Upper lobe of right lung (tissue), 1 donor: ENCODE measurements at regions not wholly inside any gene's neighbourhood (a gene's known extent, or its start where the extent isn't known, plus 50 kb on each side); places are given as distances from the start of the nearest gene placed in this dataset.

Source experiments
- ATAC-seq: fragments of 200-7000 bp; cut with Tn5 transposase; one replicate; pipeline ENCODE4 v1.9.1; 2020; ENCODE audit warnings: mild to moderate bottlenecking, moderate library complexity
- DNase-seq: peaks from one replicate; pipeline ENCODE4 v3.0.0-alpha.2; 2020
- H3K27ac ChIP-seq: fragments of 200-600 bp; one replicate; pipeline ENCODE4 v1.8.0; 2022
- H3K27me3 ChIP-seq: fragments of 200-600 bp; one replicate; pipeline ENCODE4 v1.8.0; 2022; ENCODE audit warnings: mild to moderate bottlenecking
- H3K36me3 ChIP-seq: fragments of 200-600 bp; one replicate; pipeline ENCODE4 v1.8.0; 2022
- H3K4me1 ChIP-seq: fragments of 200-600 bp; one replicate; pipeline ENCODE4 v1.8.0; 2022
- H3K4me3 ChIP-seq: fragments of 200-600 bp; one replicate; pipeline ENCODE4 v1.8.0; 2022; ENCODE audit warnings: mild to moderate bottlenecking
- H3K9me3 ChIP-seq: fragments of 200-600 bp; one replicate; pipeline ENCODE4 v1.8.0; 2022
- CTCF ChIP-seq: fragments of 200-600 bp; IDR thresholded peaks from one replicate; pipeline ENCODE4 v1.8.0; 2022; ENCODE audit warnings: antibody characterized with exemption
- intact Hi-C: fragments of 100-400 bp; cut with DNase I; formaldehyde crosslinking; loops from one replicate; pipeline ENCODE4 v1.11.0; 2022
- donor health status: DM: no; HTN: yes; CAD: no; lungs with severe emphysema.

GRCh38 chr5:124199893-124200292 is 546.5 kb downstream of the ZNF608 start:
- no peak for TF ChIP-seq CTCF
- intact Hi-C loops, result no loop called here
- no peaks in the 10 kb centered on the region for H3K36me3 ChIP-seq
- no peaks in the 10 kb centered on the region for H3K27me3 ChIP-seq
- DNase-seq (no peak), ATAC-seq (no peak)
- H3K4me3 ChIP-seq, result no peak overlapping the region
- no peaks in the 10 kb centered on the region for H3K9me3 ChIP-seq
- no peaks in the 10 kb centered on the region for H3K4me1 ChIP-seq
- no peak overlapping the region for H3K27ac ChIP-seq

- TF ChIP-seq CTCF, result no peak
- H3K4me3 ChIP-seq, result no peak overlapping the region
- no peaks in the 10 kb centered on the region for H3K9me3 ChIP-seq
- no peak for ATAC-seq
- H3K27me3 ChIP-seq, result no peaks in the 10 kb centered on the region
- no peaks in the 10 kb centered on the region for H3K36me3 ChIP-seq
- intact Hi-C loops, result no loop called here
- H3K27ac ChIP-seq, result no peak overlapping the region
- no peak for DNase-seq
- H3K4me1 ChIP-seq, result peaks cover 6% of the 10 kb centered on the region
Observed at GRCh38 chr5:124195411-124195810, 551.0 kb downstream of the ZNF608 start.

- DNase-seq (no peak), ATAC-seq (no peak)
- H3K27ac ChIP-seq, result no peak overlapping the region
- H3K4me3 ChIP-seq, result no peak overlapping the region
- no peaks in the 10 kb centered on the region for H3K36me3 ChIP-seq
- H3K27me3 ChIP-seq, result no peaks in the 10 kb centered on the region
- no peak for TF ChIP-seq CTCF
- H3K4me1 ChIP-seq, result peaks cover 6% of the 10 kb centered on the region
- intact Hi-C loops, result no loop called here
- H3K9me3 ChIP-seq, result no peaks in the 10 kb centered on the region
Observed at GRCh38 chr5:124194282-124194681, 552.2 kb downstream of the ZNF608 start.

GRCh38 chr5:124193371-124193789 is 553.1 kb downstream of the ZNF608 start:
- Histone ChIP-seq H3K4me3 (no peak overlapping the region), H3K27ac (no peak overlapping the region), H3K4me1 (peaks cover 6% of the 10 kb centered on the region), H3K27me3 (no peaks in the 10 kb centered on the region), H3K36me3 (no peaks in the 10 kb centered on the region), H3K9me3 (no peaks in the 10 kb centered on the region)
- no peak for TF ChIP-seq CTCF
- no peak for DNase-seq
- intact Hi-C loops, result no loop called here
- ATAC-seq, result no peak

- H3K4me3 ChIP-seq, result no peak overlapping the region
- no peak overlapping the region for H3K27ac ChIP-seq
- ATAC-seq, result no peak
- no peaks in the 10 kb centered on the region for H3K9me3 ChIP-seq
- no peak for TF ChIP-seq CTCF
- no peak for DNase-seq
- H3K36me3 ChIP-seq, result no peaks in the 10 kb centered on the region
- peaks cover 6% of the 10 kb centered on the region for H3K4me1 ChIP-seq
- intact Hi-C loops, result no loop called here
- H3K27me3 ChIP-seq, result no peaks in the 10 kb centered on the region
Observed at GRCh38 chr5:124192716-124193115, 553.7 kb downstream of the ZNF608 start.

- no peak overlapping the region for H3K4me3 ChIP-seq
- DNase-seq (no peak), ATAC-seq (no peak)
- no peak overlapping the region for H3K27ac ChIP-seq
- H3K36me3 ChIP-seq, result no peaks in the 10 kb centered on the region
- no peaks in the 10 kb centered on the region for H3K4me1 ChIP-seq
- H3K27me3 ChIP-seq, result no peaks in the 10 kb centered on the region
- intact Hi-C loops, result no loop called here
- no peak for TF ChIP-seq CTCF
- no peaks in the 10 kb centered on the region for H3K9me3 ChIP-seq
Observed at GRCh38 chr5:124185716-124186115, 560.7 kb downstream of the ZNF608 start.
